Mononuclear cell (primary cell): ENCODE measurements at regions not wholly inside any gene's neighbourhood (a gene's known extent, or its start where the extent isn't known, plus 50 kb on each side); places are given as distances from the start of the nearest gene placed in this dataset.
"Not testable (repeated sequence)": the region's sequence is repeated elsewhere in the genome, so short reads cannot be mapped to it uniquely, and the experiment has no call there.

Experiments
- H3K27me3 ChIP-seq: 2 replicates; pipeline ENCODE4 v1.6.0; 2011; ENCODE audit warnings: low read length, control low read depth; ENCODE audit not compliant: insufficient read depth
- H3K4me1 ChIP-seq: 2 replicates; pipeline ENCODE4 v1.5.1; 2011; ENCODE audit warnings: mild to moderate bottlenecking, low read length, control low read depth; ENCODE audit not compliant: insufficient read depth
- H3K4me3 ChIP-seq: 2 replicates; pipeline ENCODE4 v1.5.1; 2011; ENCODE audit warnings: mild to moderate bottlenecking, low read length, moderate library complexity
- H3K9me3 ChIP-seq: 2 replicates; pipeline ENCODE4 v1.5.1; 2011; ENCODE audit warnings: low read depth, mild to moderate bottlenecking, control low read depth, low read length

GRCh38 chr11:82047200-82047599 lies 686.5 kb downstream of the FAM181B start:
- Histone ChIP-seq H3K4me3 (no peak overlapping the region), H3K4me1 (no peaks in the 10 kb centered on the region), H3K27me3 (no peaks in the 10 kb centered on the region), H3K9me3 (no peaks in the 10 kb centered on the region)

DNA sequence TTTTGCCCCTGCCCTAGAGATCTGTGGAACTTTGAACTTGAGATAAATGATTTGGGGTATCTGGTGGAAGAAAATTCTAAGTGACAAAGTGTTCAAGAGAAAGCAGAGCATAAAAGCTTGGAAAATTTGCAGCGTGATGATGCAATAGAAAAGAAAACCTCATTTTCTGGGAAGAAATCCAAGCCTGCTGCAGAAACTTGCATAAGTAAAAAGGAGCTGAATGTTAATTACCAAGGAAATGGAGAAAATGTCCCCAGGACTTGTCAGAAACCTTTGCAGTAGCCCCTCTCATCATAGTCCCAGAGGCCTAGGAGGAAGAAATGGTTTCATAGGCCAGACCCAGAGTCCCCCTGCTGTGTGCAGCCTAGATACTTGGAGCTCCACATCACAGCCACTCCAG lies 686.9 kb downstream of the FAM181B start:
- Histone ChIP-seq H3K4me3 (no peak overlapping the region), H3K27me3 (no peaks in the 10 kb centered on the region), H3K9me3 (no peaks in the 10 kb centered on the region), H3K4me1 (no peaks in the 10 kb centered on the region)

GRCh38 chr11:82045748-82046457 lies 687.8 kb downstream of the FAM181B start:
- H3K4me1 ChIP-seq = no peaks in the 10 kb centered on the region
- H3K4me3 ChIP-seq = no peak overlapping the region
- H3K9me3 ChIP-seq = no peaks in the 10 kb centered on the region
- no peaks in the 10 kb centered on the region for H3K27me3 ChIP-seq

- no peak overlapping the region for H3K4me3 ChIP-seq
- H3K27me3 ChIP-seq = no peaks in the 10 kb centered on the region
- H3K4me1 ChIP-seq = no peaks in the 10 kb centered on the region
- no peaks in the 10 kb centered on the region for H3K9me3 ChIP-seq
Measured at GRCh38 chr11:82043316-82043715, 690.3 kb downstream of the FAM181B start.

DNA sequence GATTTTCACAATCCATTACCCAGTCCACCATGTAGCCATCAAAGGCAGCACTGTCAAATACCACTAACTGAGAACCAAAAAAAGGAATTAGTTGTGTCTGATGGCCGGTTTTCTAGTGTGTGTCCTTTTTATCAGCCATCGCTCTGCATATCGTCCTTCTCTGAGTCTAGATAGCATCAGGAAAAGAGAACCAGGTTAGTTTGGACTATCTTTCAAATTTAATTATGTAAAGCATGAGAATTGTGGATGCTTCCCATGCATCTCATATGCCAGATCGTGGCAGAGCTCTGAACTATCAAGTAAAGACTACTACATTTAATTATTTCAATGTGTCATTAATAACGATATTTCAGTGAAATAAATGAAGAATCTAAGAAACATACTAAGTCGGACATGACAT lies 691.9 kb downstream of the FAM181B start:
- Histone ChIP-seq H3K27me3 (no peaks in the 10 kb centered on the region), H3K4me3 (no peak overlapping the region), H3K4me1 (no peaks in the 10 kb centered on the region)

DNA sequence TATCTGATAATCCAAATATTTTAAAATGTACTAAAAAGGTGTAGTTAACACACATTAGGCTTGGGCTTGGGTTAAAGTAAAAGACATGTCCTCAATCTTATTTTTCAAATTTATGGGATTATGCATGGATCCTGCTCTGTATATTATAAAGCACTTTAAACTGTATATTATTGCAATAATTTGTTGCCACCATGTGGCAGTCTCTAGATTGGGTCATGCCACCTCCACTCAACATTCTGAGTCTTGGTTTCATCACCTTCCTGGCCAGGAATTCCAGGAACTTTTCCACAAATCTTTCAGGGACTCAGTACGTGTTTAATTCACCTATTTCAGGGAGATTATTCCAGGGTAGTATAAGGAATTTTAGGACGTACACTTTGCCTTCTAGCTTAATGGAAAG lies 695.5 kb downstream of the FAM181B start:
- H3K9me3 ChIP-seq = no peaks in the 10 kb centered on the region
- no peak overlapping the region for H3K4me3 ChIP-seq
- H3K4me1 ChIP-seq = no peaks in the 10 kb centered on the region

More for the DNA sequence above, 691.9 kb downstream of the FAM181B start:
- no peaks in the 10 kb centered on the region for H3K9me3 ChIP-seq

DNA sequence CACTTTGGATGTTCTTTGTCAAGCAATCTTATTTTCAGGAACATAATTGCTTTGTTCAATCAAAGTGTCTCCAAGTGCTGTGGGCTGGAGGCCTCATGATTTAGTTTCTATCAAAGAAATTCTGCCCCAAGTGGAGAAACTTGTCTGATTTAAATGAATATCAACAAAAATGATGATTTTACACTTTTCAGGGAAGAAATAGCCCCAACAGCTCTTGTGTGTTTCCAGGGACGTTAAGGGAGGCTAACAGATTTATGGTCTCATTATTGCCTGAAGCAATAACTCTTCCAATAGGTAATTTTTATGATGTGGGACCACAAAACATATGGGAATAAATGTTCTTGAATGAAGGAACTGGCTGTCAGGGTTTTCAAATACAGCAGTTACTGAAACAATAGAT lies 699.1 kb downstream of the FAM181B start:
- Histone ChIP-seq H3K27me3 (no peaks in the 10 kb centered on the region), H3K4me1 (no peaks in the 10 kb centered on the region), H3K9me3 (no peaks in the 10 kb centered on the region), H3K4me3 (no peak overlapping the region)

More for the DNA sequence above, 695.5 kb downstream of the FAM181B start:
- no peaks in the 10 kb centered on the region for H3K27me3 ChIP-seq

DNA sequence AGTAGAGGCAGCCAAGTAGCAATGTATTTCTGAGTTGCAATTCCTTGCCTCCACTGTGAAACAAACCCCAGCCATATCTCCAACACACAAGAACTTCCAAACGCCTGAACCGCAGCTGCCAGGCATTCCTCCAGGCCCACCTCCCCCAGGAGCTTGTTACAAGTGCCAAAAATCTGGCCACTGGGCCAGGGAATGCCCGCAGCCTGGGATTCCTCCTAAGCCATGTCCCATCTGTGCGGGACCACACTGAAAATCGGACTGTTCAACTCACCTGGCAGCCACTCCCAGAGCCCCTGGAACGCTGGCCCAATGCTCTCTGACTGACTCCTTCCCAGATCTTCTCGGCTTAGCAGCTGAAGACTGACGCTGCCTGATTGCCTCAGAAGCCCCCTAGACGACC lies 706.3 kb downstream of the FAM181B start:
- not testable (repeated sequence) for H3K27me3 ChIP-seq, H3K9me3 ChIP-seq, H3K4me3 ChIP-seq, H3K4me1 ChIP-seq

- Histone ChIP-seq H3K9me3 (no peaks in the 10 kb centered on the region), H3K4me3 (no peak overlapping the region), H3K4me1 (no peaks in the 10 kb centered on the region), H3K27me3 (no peaks in the 10 kb centered on the region)
Measured at GRCh38 chr11:82024760-82025159, 708.9 kb downstream of the FAM181B start.

DNA sequence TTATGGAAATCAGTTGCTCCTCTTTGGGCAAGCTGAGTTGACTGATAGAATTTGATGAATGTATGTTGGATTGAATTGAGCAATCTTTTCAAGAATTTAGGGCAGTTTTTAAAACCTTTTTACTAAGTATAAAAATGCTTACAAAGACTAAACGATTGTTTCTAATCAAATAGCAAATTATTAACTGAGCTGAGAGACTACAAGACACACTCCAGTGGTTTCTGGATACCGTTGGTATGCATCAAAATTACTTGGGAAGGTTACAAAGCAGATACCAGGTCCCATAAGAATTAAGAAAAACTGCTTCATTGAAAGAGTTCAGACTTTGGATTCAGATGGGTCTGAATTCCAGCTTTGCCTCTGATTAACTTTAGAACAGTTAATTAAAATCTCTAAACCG lies 721.4 kb downstream of the FAM181B start:
- no peaks in the 10 kb centered on the region for H3K9me3 ChIP-seq
- H3K4me1 ChIP-seq = no peaks in the 10 kb centered on the region
- no peak overlapping the region for H3K4me3 ChIP-seq
- no peaks in the 10 kb centered on the region for H3K27me3 ChIP-seq

GRCh38 chr11:82009133-82009532 lies 724.5 kb downstream of the FAM181B start:
- Histone ChIP-seq H3K4me3 (no peak overlapping the region), H3K4me1 (no peaks in the 10 kb centered on the region), H3K9me3 (no peaks in the 10 kb centered on the region), H3K27me3 (no peaks in the 10 kb centered on the region)

- H3K27me3 ChIP-seq = no peaks in the 10 kb centered on the region
- H3K4me1 ChIP-seq = no peaks in the 10 kb centered on the region
- H3K9me3 ChIP-seq = no peaks in the 10 kb centered on the region
- H3K4me3 ChIP-seq = no peak overlapping the region
Measured at GRCh38 chr11:82007521-82007920, 726.1 kb downstream of the FAM181B start.

GRCh38 chr11:82004537-82005213 lies 729.0 kb downstream of the FAM181B start:
- H3K27me3 ChIP-seq = no peaks in the 10 kb centered on the region
- no peaks in the 10 kb centered on the region for H3K4me1 ChIP-seq
- no peak overlapping the region for H3K4me3 ChIP-seq
- H3K9me3 ChIP-seq = no peaks in the 10 kb centered on the region

DNA sequence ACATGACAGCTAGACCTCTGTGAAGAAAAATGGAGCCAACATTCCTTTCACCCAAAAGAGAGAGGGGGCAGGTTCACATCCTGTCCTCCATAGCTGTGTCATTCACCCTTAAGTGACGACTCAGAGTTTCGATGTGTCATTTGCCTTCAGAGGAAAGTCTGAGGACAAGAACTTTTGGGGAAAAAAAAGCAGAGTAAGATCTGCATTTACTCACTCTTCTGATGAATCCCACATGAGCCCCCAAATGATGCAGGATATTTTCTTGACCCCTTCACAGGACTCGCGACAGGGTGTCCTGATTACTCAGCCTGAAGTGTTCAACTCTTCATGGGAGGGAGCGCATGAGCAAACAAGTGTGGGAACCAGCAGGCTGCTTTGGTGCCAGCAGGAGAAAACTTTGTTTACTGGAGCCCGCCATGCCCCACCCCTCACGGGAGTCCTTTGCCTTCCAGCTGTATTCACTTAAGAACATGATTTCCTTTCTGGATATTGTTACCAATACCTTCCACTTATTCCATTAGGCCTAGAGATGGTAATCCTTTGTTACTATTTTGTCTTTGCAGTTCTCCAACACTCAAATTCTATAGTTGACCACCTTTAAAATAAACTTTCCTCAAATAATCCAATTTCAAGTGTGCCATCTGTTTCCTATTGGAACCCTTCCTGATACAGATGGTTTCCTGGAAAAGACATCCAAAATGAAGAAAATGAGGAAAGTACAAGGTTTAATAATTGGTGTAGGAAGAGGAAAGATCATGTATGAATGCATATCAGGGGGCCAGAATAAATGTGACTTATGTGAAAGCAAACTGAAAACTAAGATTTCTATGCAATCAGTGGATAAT lies 729.8 kb downstream of the FAM181B start:
- Histone ChIP-seq H3K4me3 (no peak overlapping the region), H3K9me3 (no peaks in the 10 kb centered on the region), H3K27me3 (no peaks in the 10 kb centered on the region), H3K4me1 (no peaks in the 10 kb centered on the region)

DNA sequence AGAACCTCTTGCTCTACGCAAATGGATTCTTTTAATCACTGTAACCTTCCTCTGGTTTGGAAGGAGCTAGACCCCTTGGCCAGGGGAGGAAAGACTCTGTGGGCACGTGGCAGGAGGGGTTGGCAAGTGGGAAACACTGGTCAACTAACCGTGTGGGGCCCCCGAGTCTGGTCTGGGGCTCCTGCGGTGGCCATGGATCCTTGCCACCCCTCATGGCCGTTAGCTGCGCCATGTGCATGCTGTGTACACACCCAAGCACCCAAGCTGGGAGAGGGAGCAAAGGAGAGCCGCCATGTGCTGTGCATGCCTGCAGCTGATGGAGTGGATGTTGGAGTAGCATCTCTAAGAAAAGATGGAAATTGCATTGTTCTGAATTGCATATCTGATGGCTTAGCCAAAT lies 730.6 kb downstream of the FAM181B start:
- Histone ChIP-seq H3K27me3 (no peaks in the 10 kb centered on the region), H3K9me3 (no peaks in the 10 kb centered on the region), H3K4me3 (no peak overlapping the region), H3K4me1 (no peaks in the 10 kb centered on the region)
